HCT116 (cell line): ENCODE measurements at regions not wholly inside any gene's neighbourhood (a gene's known extent, or its start where the extent isn't known, plus 50 kb on each side); places are given as distances from the start of the nearest gene placed in this dataset.
"Not testable (repeated sequence)": the region's sequence is repeated elsewhere in the genome, so short reads cannot be mapped to it uniquely, and the experiment has no call there.

ENCODE experiments used
- ATAC-seq: fragments of 200-7000 bp; cut with Tn5 transposase; 2 replicates; pipeline ENCODE4 v1.9.1; 2020; ENCODE audit warnings: mild to moderate bottlenecking, moderate library complexity
- BruUV-seq: library from RNA; stranded (reverse); fragments of 400-500 nt; replicated peaks from 2 replicates; lab custom pipeline; 2021; lab: Mats Ljungman, UMichigan
- CTCF ChIA-PET: fragments of 300-600 bp; sonication (Branson Sonifier 250); formaldehyde crosslinking; loops from one replicate; lab custom pipeline; 2021; ENCODE audit warnings: antibody characterized with exemption; lab: Charles Lee
- POLR2A ChIA-PET: fragments of 300-600, 350-600 bp; sonication (Branson Sonifier 250); formaldehyde crosslinking; loops from one replicate; lab custom pipeline; 2021; ENCODE audit warnings: antibody characterized with exemption; lab: Charles Lee
- RAD21 ChIA-PET, 2 experiments: fragments of 300-600 bp; sonication (Branson Sonifier 250); formaldehyde crosslinking; loops; one replicate each; lab custom pipeline; 2023; ENCODE audit warnings: low total read pairs in 2 of 2; ENCODE audit not compliant: uncharacterized antibody in 2 of 2, unreplicated experiment in 2 of 2, low non-redundant PET in 1 of 2; lab: Charles Lee
- DNase-seq: peaks from one replicate; pipeline ENCODE4 v3.0.0-alpha.2; 2010; ENCODE audit warnings: low read depth, low spot score
- H2AFZ ChIP-seq: fragments of 200-600 bp; shearing (Covaris generic), sonication (generic); 2 replicates; pipeline ENCODE4 v1.6.1; 2017; ENCODE audit warnings: low read depth, mixed run types, mixed read lengths, antibody characterized with exemption, low read length; ENCODE audit not compliant: poor library complexity, severe bottlenecking
- H3K27ac ChIP-seq: 2 replicates; pipeline ENCODE4 v1.5.1; 2012; ENCODE audit warnings: low read depth, low read length
- H3K27me3 ChIP-seq: fragments of 200-600 bp; sonication (generic); 2 replicates; pipeline ENCODE4 v1.6.1; 2016; ENCODE audit warnings: mixed run types, low read length, mixed read lengths; ENCODE audit not compliant: insufficient read depth
- H3K36me3 ChIP-seq, 2 experiments: fragments of 200-500 bp in 1 of 2; fragments of 200-600 bp in 1 of 2; sonication (Bioruptor generic) in 1 of 2; sonication (generic) in 1 of 2; 2 replicates each; pipeline versions ENCODE4 v1.5.1 to v1.6.1; 2014 to 2016; ENCODE audit warnings: low read length in 2 of 2, inconsistent platforms in 1 of 2, mixed read lengths in 1 of 2, mixed run types in 1 of 2; ENCODE audit not compliant: insufficient read depth in 2 of 2, control insufficient read depth in 1 of 2
- H3K4me1 ChIP-seq, 2 experiments: fragments of 200-600 bp in 1 of 2; sonication (generic) in 1 of 2; 2 replicates each; pipeline versions ENCODE4 v1.5.1 to v1.6.1; 2012 to 2017; ENCODE audit warnings: low read length in 2 of 2, inconsistent platforms in 1 of 2, mild to moderate bottlenecking in 1 of 2, mixed read lengths in 1 of 2, mixed run types in 1 of 2, moderate library complexity in 1 of 2; ENCODE audit not compliant: insufficient read depth in 2 of 2, control insufficient read depth in 1 of 2
- H3K4me2 ChIP-seq: fragments of 200-600 bp; sonication (generic); 2 replicates; pipeline ENCODE4 v1.6.1; 2017; ENCODE audit warnings: mixed run types, low read length, mixed read lengths
- H3K4me3 ChIP-seq, 2 experiments: fragments of 200-600 bp in 1 of 2; sonication (generic) in 1 of 2; replicated peaks in 1 of 2; 2 replicates each; pipeline ENCODE4 v1.5.1; 2011 to 2016; ENCODE audit warnings: low read length in 2 of 2, control low read depth in 1 of 2, low read depth in 1 of 2, mild to moderate bottlenecking in 1 of 2, mixed read lengths in 1 of 2, mixed run types in 1 of 2
- H3K79me2 ChIP-seq: fragments of 200-600 bp; sonication (generic); 2 replicates; pipeline ENCODE4 v1.6.1; 2017; ENCODE audit warnings: mild to moderate bottlenecking, mixed run types, low read length, moderate library complexity, mixed read lengths; ENCODE audit not compliant: insufficient read depth
- H3K9ac ChIP-seq: fragments of 200-600 bp; sonication (generic); 2 replicates; pipeline ENCODE4 v1.6.1; 2016; ENCODE audit warnings: low read length, mixed read lengths
- H3K9me2 ChIP-seq: fragments of 200-600 bp; sonication (generic), shearing (Covaris generic); 2 replicates; pipeline ENCODE4 v1.6.1; 2017; ENCODE audit warnings: mixed run types, mild to moderate bottlenecking, moderate library complexity; ENCODE audit not compliant: insufficient read depth
- H3K9me3 ChIP-seq, 2 experiments: fragments of 200-500 bp in 1 of 2; fragments of 200-600 bp in 1 of 2; sonication (Bioruptor generic) in 1 of 2; sonication (generic) in 1 of 2; 2 replicates each; pipeline ENCODE4 v1.6.1; 2014 to 2017; ENCODE audit warnings: low read length in 2 of 2, mixed read lengths in 2 of 2, inconsistent platforms in 1 of 2, low read depth in 1 of 2, mild to moderate bottlenecking in 1 of 2, mixed run types in 1 of 2, moderate library complexity in 1 of 2; ENCODE audit not compliant: control insufficient read depth in 1 of 2, insufficient read depth in 1 of 2
- H4K20me1 ChIP-seq: fragments of 200-600 bp; sonication (generic), shearing (Covaris generic); 2 replicates; pipeline ENCODE4 v1.6.1; 2017; ENCODE audit warnings: mixed run types, mild to moderate bottlenecking, moderate library complexity; ENCODE audit not compliant: insufficient read depth
- ATF3 ChIP-seq: IDR thresholded peaks from 2 replicates; pipeline ENCODE4 v1.6.1; 2012
- CTCF ChIP-seq, 3 experiments: fragments of 200-600 bp in 1 of 3; sonication (generic) in 1 of 3; IDR thresholded peaks in 2 of 3; conservative IDR thresholded peaks in 1 of 3; 2 replicates each; pipeline ENCODE4 v1.5.1; 2012 to 2017; ENCODE audit warnings: low read depth in 2 of 3, low read length in 2 of 3, antibody characterized with exemption in 1 of 3, borderline replicate concordance in 1 of 3, control low read depth in 1 of 3, mild to moderate bottlenecking in 1 of 3, mixed read lengths in 1 of 3, mixed run types in 1 of 3, moderate library complexity in 1 of 3; ENCODE audit not compliant: insufficient read depth in 1 of 3
- FOSL1 ChIP-seq: IDR thresholded peaks from 2 replicates; pipeline ENCODE4 v1.6.1; 2012; ENCODE audit warnings: low read depth
- POLR2A ChIP-seq: IDR thresholded peaks from 2 replicates; pipeline ENCODE4 v1.7.0; 2011; ENCODE audit warnings: borderline replicate concordance; ENCODE audit not compliant: insufficient read depth, insufficient read length; ENCODE audit errors: extremely low read depth
- intact Hi-C: fragments of 100-400 bp; cut with micrococcal nuclease; formaldehyde crosslinking; loops from 2 replicates; pipeline ENCODE4 v1.10.0; 2022

- TF ChIP-seq CTCF (IDR thresholded peaks at IDR 0.05 in 2 of 3, conservative IDR thresholded peaks at IDR 0.05 in 1 of 3; ENCODE audit: borderline replicate concordance in 1 of 3, insufficient read depth in 1 of 3, low read depth in 2 of 3, low read length in 2 of 3), result no peak
- TF ChIP-seq POLR2A, result no peak
Measured at GRCh38 chr5:163115011-163115410, 322.4 kb upstream of the CCNG1 start (continued).

- ATAC-seq, CTCF ChIA-PET, DNase-seq, POLR2A ChIA-PET, H3K36me3 ChIP-seq, H3K4me1 ChIP-seq, H3K9me3 ChIP-seq, H3K4me2 ChIP-seq, H4K20me1 ChIP-seq, H3K4me3 ChIP-seq, H3K9me2 ChIP-seq, intact Hi-C loops, H2AFZ ChIP-seq, BruUV-seq, H3K9ac ChIP-seq, RAD21 ChIA-PET, H3K27ac ChIP-seq, H3K27me3 ChIP-seq, H3K79me2 ChIP-seq: not testable (repeated sequence)
Measured at GRCh38 chr5:163116618-163117017, 320.8 kb upstream of the CCNG1 start.

- TF ChIP-seq ATF3 (no peak), FOSL1 (no peak)
- ATAC-seq, result no peak
- H3K9me2 ChIP-seq, result no peaks in the 10 kb centered on the region
- ChIA-PET RAD21 (no interaction called here), POLR2A (no interaction called here), CTCF (no interaction called here)
- H3K4me2 ChIP-seq, result no peak overlapping the region
- H2AFZ ChIP-seq, result no peak overlapping the region
- intact Hi-C loops, result no loop called here
- no peaks in the 10 kb centered on the region for H3K79me2 ChIP-seq
- H3K27ac ChIP-seq, result no peak overlapping the region
- H3K4me3 ChIP-seq, result no peak overlapping the region
- no peak for DNase-seq
- no peaks in the 10 kb centered on the region; the same call in 1 of the 2 replicates for H4K20me1 ChIP-seq
- H3K9ac ChIP-seq, result no peak overlapping the region
- H3K27me3 ChIP-seq, result no peaks in the 10 kb centered on the region
- H3K9me3 ChIP-seq, result no peaks in the 10 kb centered on the region
- BruUV-seq, result no TSS peak
- no peaks in the 10 kb centered on the region for H3K4me1 ChIP-seq
- H3K36me3 ChIP-seq, result no peaks in the 10 kb centered on the region
Measured at GRCh38 chr5:163134061-163134460, 303.3 kb upstream of the CCNG1 start.
